Neural cell (in vitro differentiated cells): ENCODE measurements at regions not wholly inside any gene's neighbourhood (a gene's known extent, or its start where the extent isn't known, plus 50 kb on each side); places are given as distances from the start of the nearest gene placed in this dataset.

Experiments used
- H2AFZ ChIP-seq: fragments of 200-600, 300-800 bp; sonication (generic), shearing (Covaris generic); 2 replicates; pipeline ENCODE4 v1.6.0; 2014; ENCODE audit warnings: low read depth, mild to moderate bottlenecking, antibody characterized with exemption, low read length, moderate library complexity
- H3F3A ChIP-seq: fragments of 200-600 bp; shearing (Covaris generic); 2 replicates; pipeline ENCODE4 v1.6.1; 2016; ENCODE audit warnings: mild to moderate bottlenecking, moderate library complexity, mixed read lengths, antibody characterized with exemption, low read length; ENCODE audit not compliant: insufficient read depth, poor library complexity, severe bottlenecking
- H3K27ac ChIP-seq: fragments of 200-600, 300-800 bp; sonication (generic), shearing (Covaris generic); 2 replicates; pipeline ENCODE4 v1.5.1; 2014; ENCODE audit warnings: mild to moderate bottlenecking, low read length, moderate library complexity
- H3K27me3 ChIP-seq: fragments of 300-800, 200-600 bp; sonication (generic), shearing (Covaris generic); 2 replicates; pipeline ENCODE4 v1.6.0; 2014; ENCODE audit warnings: mild to moderate bottlenecking, low read depth, low read length, moderate library complexity; ENCODE audit not compliant: insufficient read depth
- H3K36me3 ChIP-seq: fragments of 300-800, 200-600 bp; sonication (generic), shearing (Covaris generic); 2 replicates; pipeline ENCODE4 v1.5.1; 2014; ENCODE audit warnings: mild to moderate bottlenecking, antibody characterized with exemption, low read length, moderate library complexity; ENCODE audit not compliant: insufficient read depth
- H3K4me2 ChIP-seq: fragments of 300-800, 200-600 bp; sonication (generic), shearing (Covaris generic); 2 replicates; pipeline ENCODE4 v1.6.0; 2014; ENCODE audit warnings: mild to moderate bottlenecking, low read length
- H3K4me3 ChIP-seq: fragments of 300-800, 200-600 bp; sonication (generic), shearing (Covaris generic); 2 replicates; pipeline ENCODE4 v1.5.1; 2014; ENCODE audit warnings: mild to moderate bottlenecking, low read length, moderate library complexity
- H3K79me2 ChIP-seq: fragments of 200-600 bp; shearing (Covaris generic); replicated peaks from 2 replicates; pipeline ENCODE4 v1.6.0; 2014; ENCODE audit warnings: mild to moderate bottlenecking, low read length, moderate library complexity; ENCODE audit not compliant: insufficient read depth
- H3K9ac ChIP-seq: fragments of 300-800, 200-600 bp; sonication (generic), shearing (Covaris generic); 2 replicates; pipeline ENCODE4 v1.6.1; 2016; ENCODE audit warnings: mild to moderate bottlenecking, low read length, mixed read lengths
- H3K9me2 ChIP-seq: fragments of 200-600 bp; shearing (Covaris generic); 2 replicates; pipeline ENCODE4 v1.6.1; 2016; ENCODE audit warnings: mild to moderate bottlenecking, low read length, mixed read lengths; ENCODE audit not compliant: insufficient read depth
- H3K9me3 ChIP-seq: fragments of 200-600, 300-800 bp; sonication (generic), shearing (Covaris generic); 2 replicates; pipeline ENCODE4 v1.6.1; 2016; ENCODE audit warnings: mild to moderate bottlenecking, mixed run types, low read length, moderate library complexity, mixed read lengths
- H4K20me1 ChIP-seq: fragments of 200-600 bp; shearing (Covaris generic); 2 replicates; pipeline ENCODE4 v1.6.1; 2016; ENCODE audit warnings: mild to moderate bottlenecking, mixed run types; ENCODE audit not compliant: insufficient read depth
- CTCF ChIP-seq: fragments of 450-650 bp; IDR thresholded peaks from 2 replicates; pipeline ENCODE4 v1.5.1; 2014; ENCODE audit warnings: antibody characterized with exemption, mild to moderate bottlenecking, moderate library complexity; ENCODE audit not compliant: poor library complexity, severe bottlenecking
- EP300 ChIP-seq: fragments of 450-650 bp; conservative IDR thresholded peaks from 2 replicates; pipeline ENCODE4 v1.6.1; 2014; ENCODE audit warnings: antibody characterized with exemption, mild to moderate bottlenecking, moderate library complexity; ENCODE audit not compliant: poor library complexity, severe bottlenecking
- EZH2 ChIP-seq: fragments of 200-600, 300-800 bp; shearing (Covaris generic), sonication (generic); IDR thresholded peaks from 2 replicates; pipeline ENCODE4 v1.6.1; 2014; ENCODE audit warnings: antibody characterized with exemption, low read length, borderline replicate concordance, mild to moderate bottlenecking; ENCODE audit not compliant: insufficient read depth, poor library complexity, severe bottlenecking
- MXI1 ChIP-seq: fragments of 450-650 bp; conservative IDR thresholded peaks from 2 replicates; pipeline ENCODE4 v1.6.1; 2014; ENCODE audit warnings: antibody characterized with exemption, mild to moderate bottlenecking; ENCODE audit not compliant: poor library complexity, severe bottlenecking
- POLR2AphosphoS5 ChIP-seq: IDR thresholded peaks from 2 replicates; pipeline ENCODE4 v1.6.1; 2012
- RAD21 ChIP-seq: fragments of 450-650 bp; conservative IDR thresholded peaks from 2 replicates; pipeline ENCODE4 v1.6.1; 2014; ENCODE audit warnings: antibody characterized with exemption, mild to moderate bottlenecking, moderate library complexity
- REST ChIP-seq: IDR thresholded peaks from 2 replicates; pipeline ENCODE4 v1.6.1; 2012; ENCODE audit warnings: borderline replicate concordance
- SMC3 ChIP-seq: fragments of 450-650 bp; conservative IDR thresholded peaks from 2 replicates; pipeline ENCODE4 v1.6.1; 2014; ENCODE audit warnings: antibody characterized with exemption, mild to moderate bottlenecking, moderate library complexity; ENCODE audit not compliant: poor library complexity
- TAF1 ChIP-seq: IDR thresholded peaks from 2 replicates; pipeline ENCODE4 v1.6.1; 2012; ENCODE audit warnings: low read depth

- Histone ChIP-seq H3K79me2 (no peaks in the 10 kb centered on the region), H3K9me2 (no peaks in the 10 kb centered on the region), H3F3A (no peaks in the 10 kb centered on the region), H3K4me2 (no peak overlapping the region), H3K9me3 (no peaks in the 10 kb centered on the region), H3K36me3 (no peaks in the 10 kb centered on the region), H2AFZ (no peak overlapping the region), H3K9ac (no peak overlapping the region), H4K20me1 (no peaks in the 10 kb centered on the region), H3K27ac (no peak overlapping the region), H3K4me3 (no peak overlapping the region), H3K27me3 (no peaks in the 10 kb centered on the region)
- no peak for TF ChIP-seq REST
- TF ChIP-seq EZH2: no peak
- TF ChIP-seq TAF1: no peak
- no peak for TF ChIP-seq SMC3
- no peak for TF ChIP-seq EP300
- no peak for TF ChIP-seq CTCF
- no peak for TF ChIP-seq MXI1
- TF ChIP-seq RAD21: no peak
- TF ChIP-seq POLR2AphosphoS5: no peak
Observed at GRCh38 chr22:49649166-49650068, 178.3 kb downstream of the BRD1 start.

- no peaks in the 10 kb centered on the region for H4K20me1 ChIP-seq
- TF ChIP-seq REST (no peak), EP300 (no peak), TAF1 (no peak), POLR2AphosphoS5 (no peak), MXI1 (no peak), EZH2 (no peak), CTCF (no peak), SMC3 (no peak), RAD21 (no peak)
- no peaks in the 10 kb centered on the region for H3K79me2 ChIP-seq
- no peaks in the 10 kb centered on the region for H3K9me2 ChIP-seq
- no peaks in the 10 kb centered on the region for H3K9me3 ChIP-seq
- H3K4me2 ChIP-seq: no peak overlapping the region
- no peaks in the 10 kb centered on the region for H3F3A ChIP-seq
- no peak overlapping the region for H3K4me3 ChIP-seq
- no peaks in the 10 kb centered on the region for H3K36me3 ChIP-seq
- H3K27ac ChIP-seq: no peak overlapping the region
- H3K27me3 ChIP-seq: no peaks in the 10 kb centered on the region
- no peak overlapping the region for H3K9ac ChIP-seq
- no peak overlapping the region for H2AFZ ChIP-seq
Observed at GRCh38 chr22:49648053-49648452, 179.6 kb downstream of the BRD1 start.
